ENCODE measurements at regions not wholly inside any gene's neighbourhood (a gene's known extent, or its start where the extent isn't known, plus 50 kb on each side); places are given as distances from the start of the nearest gene placed in this dataset.

DNA sequence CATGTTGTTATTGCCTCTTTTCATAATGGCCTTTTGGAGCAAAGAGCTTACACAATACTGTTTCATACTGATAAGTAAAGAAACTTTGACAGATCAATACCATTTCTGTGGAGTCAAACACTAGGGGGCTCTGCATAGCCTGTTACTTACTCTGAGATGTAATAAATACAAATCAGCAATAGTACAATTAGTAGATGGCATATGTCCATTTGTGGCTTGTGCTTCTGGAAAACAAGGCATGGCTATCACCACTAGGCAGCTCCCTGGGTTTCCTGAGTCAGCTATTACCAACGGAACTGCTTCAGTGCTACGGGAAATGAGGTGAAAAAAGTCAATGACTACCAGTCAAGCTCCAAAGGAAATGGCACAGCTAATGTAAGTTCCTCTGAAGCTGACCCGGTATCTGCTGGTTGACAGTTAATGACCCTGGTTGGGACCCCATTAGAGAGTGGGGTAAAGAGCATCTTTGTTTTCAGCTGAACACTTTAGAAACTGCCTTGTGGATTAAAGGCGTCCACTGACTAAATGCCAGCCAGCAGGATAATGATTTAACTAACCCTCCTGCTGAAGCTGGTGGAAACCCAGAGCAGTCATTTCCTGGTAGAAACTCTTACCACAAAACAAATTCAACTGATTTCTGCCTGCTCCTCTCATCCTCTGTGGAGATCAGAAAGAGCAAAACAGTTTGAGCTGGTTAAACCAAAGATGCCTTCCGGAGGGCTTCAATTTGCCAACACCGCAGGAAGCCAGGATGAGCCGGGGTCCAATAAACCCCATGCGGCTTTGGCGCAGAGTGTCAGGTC is 69.0 kb upstream of the FAM169A start:
- ATAC-seq (peak in 3 of 8 donors; percentile 41 to 58 (median 42)), DNase-seq (no peak)
- H3K9me3 ChIP-seq: peaks cover 0 to 5% (median 0%) of the 10 kb centered on the region in 11 donors
- no peak overlapping the region for H3K27ac ChIP-seq
- peaks cover 0 to 7% (median 0%) of the 10 kb centered on the region in 9 donors for H3K4me1 ChIP-seq
- intact Hi-C loops (cut with DNase I): no loop called here
- H3K27me3 ChIP-seq: peaks cover 0 to 44% (median 26%) of the 10 kb centered on the region in 7 donors
- H3K36me3 ChIP-seq: no peaks in the 10 kb centered on the region
- H3K4me3 ChIP-seq: no peak overlapping the region
- TF ChIP-seq CTCF (IDR thresholded peaks at IDR 0.05): peak in 5 of 9 donors; percentile 20 to 34 (median 24)
- 28 to 31% methylated on average over 9 of the region's 9 CpGs for WGBS, 2 donors

DNA sequence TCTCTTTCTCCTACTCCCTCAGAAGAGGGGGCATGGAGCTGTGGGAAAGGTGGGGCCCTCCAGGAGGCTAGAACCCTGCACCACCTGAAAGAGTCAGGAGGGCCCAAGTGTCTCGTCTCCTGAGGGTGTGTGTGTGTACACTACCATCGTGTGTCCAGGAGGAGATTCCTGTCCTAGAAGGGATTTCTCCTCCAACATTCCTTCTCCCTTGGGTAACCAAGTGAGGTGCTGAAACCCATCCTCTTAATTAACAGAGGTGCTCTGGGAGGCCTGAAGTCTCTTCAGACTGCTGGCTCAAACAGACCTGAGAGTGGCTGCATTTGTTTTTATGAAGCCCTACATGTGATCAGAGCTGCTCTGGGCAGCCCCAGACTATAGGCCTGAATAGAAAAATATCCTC is 61.1 kb upstream of the FAM169A start:
- no peak for TF ChIP-seq CTCF (IDR thresholded peaks at IDR 0.05)
- Histone ChIP-seq H3K27ac (no peak overlapping the region), H3K4me1 (no peaks in the 10 kb centered on the region), H3K27me3 (peaks cover 0 to 6% (median 0%) of the 10 kb centered on the region in 7 donors), H3K36me3 (no peaks in the 10 kb centered on the region), H3K4me3 (no peak overlapping the region), H3K9me3 (no peaks in the 10 kb centered on the region)
- intact Hi-C loops (cut with DNase I): no loop called here
- DNase-seq: no peak
- WGBS, 2 donors: 66 to 68% methylated on average over 2 of the region's 2 CpGs
- no peak for ATAC-seq

- intact Hi-C loops (cut with DNase I): loop anchor here in 9 of 10 donors (2.0 to 10.0 kb wide), 9 partner anchors 145 to 1015 kb away; partner anchors contain the start of genes GFM2 (in 8 of the 9) and NSA2 (in 8 of the 9)
- 6 to 9% methylated on average over 6 of the region's 6 CpGs for whole genome bisulfite sequencing, 2 donors
- no peak overlapping the region for H3K27ac ChIP-seq
- DNase-seq (no peak), ATAC-seq (peak in 2 of 8 donors; percentile 46 to 61)
- no peaks in the 10 kb centered on the region for H3K36me3 ChIP-seq
- TF ChIP-seq CTCF (IDR thresholded peaks at IDR 0.05): peak; percentile 16 to 61 (median 52)
- H3K9me3 ChIP-seq: peaks cover 0 to 6% (median 0%) of the 10 kb centered on the region in 11 donors
- H3K27me3 ChIP-seq: peaks cover 0 to 3% (median 0%) of the 10 kb centered on the region in 7 donors
- H3K4me1 ChIP-seq: no peaks in the 10 kb centered on the region
- no peak overlapping the region for H3K4me3 ChIP-seq
Observed at GRCh38 chr5:74919487-74919886, 53.3 kb upstream of the FAM169A start.

DNA sequence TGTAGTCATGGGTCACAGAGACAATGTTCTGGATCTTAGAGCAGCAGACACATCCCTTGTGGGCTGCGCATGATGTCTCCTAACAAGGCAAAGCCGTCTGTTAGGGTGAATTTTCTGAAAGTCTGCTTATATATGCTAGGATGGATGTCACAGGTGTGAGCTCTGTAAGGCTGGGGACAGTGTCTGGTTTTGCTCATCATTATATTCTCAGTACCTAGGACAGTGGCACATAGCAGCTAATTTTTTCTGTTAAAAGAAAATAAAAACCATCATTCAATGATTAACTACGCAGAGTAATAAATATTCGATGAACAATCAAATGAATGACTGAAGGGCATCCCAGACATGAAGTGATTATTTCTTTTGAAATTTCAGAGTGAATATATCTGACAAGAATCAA is 52.9 kb upstream of the FAM169A start:
- Histone ChIP-seq H3K9me3 (peaks cover 0 to 6% (median 0%) of the 10 kb centered on the region in 11 donors), H3K4me1 (no peaks in the 10 kb centered on the region), H3K27me3 (peaks cover 0 to 3% (median 0%) of the 10 kb centered on the region in 7 donors), H3K27ac (no peak overlapping the region), H3K36me3 (no peaks in the 10 kb centered on the region), H3K4me3 (no peak overlapping the region)
- no peak for TF ChIP-seq CTCF (IDR thresholded peaks at IDR 0.05)
- DNase-seq (no peak), ATAC-seq (no peak)
- 80 to 84% methylated on average over 4 of the region's 4 CpGs for WGBS, 2 donors
- intact Hi-C loops (cut with DNase I): loop anchor here in 9 of 10 donors (2.0 to 10.0 kb wide), 9 partner anchors 144 to 1014 kb away; partner anchors contain the start of genes GFM2 (in 8 of the 9) and NSA2 (in 8 of the 9)
